MCF 10A (cell line): ENCODE measurements at regions not wholly inside any gene's neighbourhood (a gene's known extent, or its start where the extent isn't known, plus 50 kb on each side); places are given as distances from the start of the nearest gene placed in this dataset.

Experiments used
- BruUV-seq: library from RNA; stranded (reverse); fragments of 400-500 nt; replicated peaks from 2 replicates; lab custom pipeline; 2021; lab: Mats Ljungman, UMichigan
- CTCF ChIA-PET: fragments of 300-600 bp; sonication (Branson Sonifier 250); formaldehyde crosslinking; extraction: SDS; loops from one replicate; lab custom pipeline; 2021; ENCODE audit warnings: antibody characterized with exemption, inconsistent platforms; lab: Yijun Ruan, JAX
- POLR2A ChIA-PET: fragments of 300-600, 350-650 bp; sonication (Branson Sonifier 250); formaldehyde crosslinking; extraction: SDS; loops from one replicate; lab custom pipeline; 2020; ENCODE audit warnings: antibody characterized with exemption, inconsistent platforms; lab: Yijun Ruan, JAX
- DNase-seq: peaks from one replicate; pipeline ENCODE4 v3.0.0-alpha.2; 2018; ENCODE audit not compliant: unreplicated experiment
- H3K27ac Mint-ChIP-seq: one replicate; pipeline ENCODE4 v1.8.0; 2022; ENCODE audit warnings: mild to moderate bottlenecking, low read depth, mixed read lengths; ENCODE audit not compliant: unreplicated experiment
- H3K27me3 Mint-ChIP-seq: one replicate; pipeline ENCODE4 v1.8.0; 2022; ENCODE audit warnings: mixed read lengths; ENCODE audit not compliant: insufficient read depth, unreplicated experiment
- H3K36me3 Mint-ChIP-seq: one replicate; pipeline ENCODE4 v1.8.0; 2022; ENCODE audit warnings: mild to moderate bottlenecking, moderate library complexity, mixed read lengths; ENCODE audit not compliant: insufficient read depth, unreplicated experiment
- H3K4me1 Mint-ChIP-seq: one replicate; pipeline ENCODE4 v1.8.0; 2022; ENCODE audit warnings: mixed read lengths; ENCODE audit not compliant: insufficient read depth, unreplicated experiment
- H3K4me3 Mint-ChIP-seq: one replicate; pipeline ENCODE4 v1.8.0; 2022; ENCODE audit warnings: mild to moderate bottlenecking, moderate library complexity, mixed read lengths; ENCODE audit not compliant: unreplicated experiment
- H3K9me3 Mint-ChIP-seq: one replicate; pipeline ENCODE4 v1.8.0; 2022; ENCODE audit warnings: mixed read lengths; ENCODE audit not compliant: unreplicated experiment
- intact Hi-C: fragments of 100-400 bp; cut with micrococcal nuclease; formaldehyde crosslinking; loops from 2 replicates; pipeline ENCODE4 v1.14.1; 2022
- TF ChIP-seq, protein P1 (sequence below): fragments of 200-600 bp; IDR thresholded peaks from one replicate; pipeline ENCODE4 v1.8.0; 2022; ENCODE audit warnings: antibody characterized with exemption, mild to moderate bottlenecking; ENCODE audit not compliant: unreplicated experiment

GRCh38 chr9:1776668-1777067 is 238.5 kb upstream of the SMARCA2 start:
- Mint-ChIP-seq H3K4me1 (no peaks in the 10 kb centered on the region), H3K9me3 (no peaks in the 10 kb centered on the region), H3K4me3 (no peak overlapping the region), H3K36me3 (no peaks in the 10 kb centered on the region), H3K27ac (no peak overlapping the region), H3K27me3 (peaks cover 10% of the 10 kb centered on the region)
- TF ChIP-seq, protein P1, sequence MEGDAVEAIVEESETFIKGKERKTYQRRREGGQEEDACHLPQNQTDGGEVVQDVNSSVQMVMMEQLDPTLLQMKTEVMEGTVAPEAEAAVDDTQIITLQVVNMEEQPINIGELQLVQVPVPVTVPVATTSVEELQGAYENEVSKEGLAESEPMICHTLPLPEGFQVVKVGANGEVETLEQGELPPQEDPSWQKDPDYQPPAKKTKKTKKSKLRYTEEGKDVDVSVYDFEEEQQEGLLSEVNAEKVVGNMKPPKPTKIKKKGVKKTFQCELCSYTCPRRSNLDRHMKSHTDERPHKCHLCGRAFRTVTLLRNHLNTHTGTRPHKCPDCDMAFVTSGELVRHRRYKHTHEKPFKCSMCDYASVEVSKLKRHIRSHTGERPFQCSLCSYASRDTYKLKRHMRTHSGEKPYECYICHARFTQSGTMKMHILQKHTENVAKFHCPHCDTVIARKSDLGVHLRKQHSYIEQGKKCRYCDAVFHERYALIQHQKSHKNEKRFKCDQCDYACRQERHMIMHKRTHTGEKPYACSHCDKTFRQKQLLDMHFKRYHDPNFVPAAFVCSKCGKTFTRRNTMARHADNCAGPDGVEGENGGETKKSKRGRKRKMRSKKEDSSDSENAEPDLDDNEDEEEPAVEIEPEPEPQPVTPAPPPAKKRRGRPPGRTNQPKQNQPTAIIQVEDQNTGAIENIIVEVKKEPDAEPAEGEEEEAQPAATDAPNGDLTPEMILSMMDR, result no peak
- intact Hi-C loops, result no loop called here
- ChIA-PET POLR2A (no interaction called here), CTCF (no interaction called here)
- no TSS peak for BruUV-seq
- no peak for DNase-seq

- H3K9me3 Mint-ChIP-seq, result peaks cover 8% of the 10 kb centered on the region
- BruUV-seq, result no TSS peak
- no peak overlapping the region for H3K4me3 Mint-ChIP-seq
- intact Hi-C loops, result no loop called here
- no peaks in the 10 kb centered on the region for H3K4me1 Mint-ChIP-seq
- no peak for DNase-seq
- H3K36me3 Mint-ChIP-seq, result no peaks in the 10 kb centered on the region
- POLR2A ChIA-PET, result no interaction called here
- TF ChIP-seq, protein P1, result no peak
- CTCF ChIA-PET, result no interaction called here
- peaks cover 47% of the 10 kb centered on the region for H3K27me3 Mint-ChIP-seq
- H3K27ac Mint-ChIP-seq, result no peak overlapping the region
Measured at GRCh38 chr9:1791191-1791590, 224.0 kb upstream of the SMARCA2 start.

GRCh38 chr9:1794547-1795270 is 220.4 kb upstream of the SMARCA2 start:
- TF ChIP-seq, protein P1, result no peak
- Mint-ChIP-seq H3K9me3 (peaks cover 8% of the 10 kb centered on the region), H3K36me3 (no peaks in the 10 kb centered on the region), H3K27me3 (peaks cover 41% of the 10 kb centered on the region), H3K27ac (no peak overlapping the region), H3K4me1 (no peaks in the 10 kb centered on the region), H3K4me3 (no peak overlapping the region)
- DNase-seq, result no peak
- intact Hi-C loops, result no loop called here
- no TSS peak for BruUV-seq
- ChIA-PET CTCF (interaction anchor here (1.0 to 1.7 kb wide), 2 partner anchors 62 to 538 kb away, joined by 3 read pairs; no protein-coding TSS in a partner anchor), POLR2A (interaction anchor here (0.6 kb wide), 1 partner anchor 223 kb away, joined by 3 read pairs; no protein-coding TSS in a partner anchor)

DNA sequence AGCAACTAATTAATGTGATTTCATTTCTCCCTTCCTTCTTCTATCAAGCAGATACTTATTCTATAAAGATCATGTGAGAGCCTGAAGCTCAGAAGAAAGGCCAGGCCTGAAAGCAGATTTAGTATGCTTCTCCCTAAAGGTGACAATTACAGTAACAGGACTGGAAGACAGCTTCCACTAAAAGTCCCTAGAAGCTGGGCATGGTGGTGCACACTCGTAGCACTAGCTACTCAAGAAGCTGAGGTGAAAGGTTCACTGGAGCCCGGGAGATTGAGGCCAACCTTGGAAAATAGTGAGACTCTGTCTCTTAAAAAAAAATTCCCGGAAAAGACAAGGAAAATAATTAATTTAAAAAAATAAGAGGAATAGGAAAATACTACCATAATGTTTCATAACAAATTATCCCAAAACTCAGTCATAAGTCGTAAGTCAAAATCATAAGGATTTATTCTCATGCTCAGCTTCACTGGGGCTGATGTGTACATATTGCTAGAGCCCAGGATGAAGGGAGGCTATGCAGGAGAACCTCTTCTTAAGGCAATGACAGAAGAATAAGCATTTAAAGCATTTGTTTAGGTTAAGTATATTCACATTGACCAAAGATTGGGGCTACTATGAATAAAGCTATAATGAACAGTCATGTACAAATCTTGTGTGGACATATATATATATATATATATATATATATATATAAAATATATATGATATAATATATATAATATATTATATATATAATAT is 210.8 kb upstream of the SMARCA2 start:
- CTCF ChIA-PET, result no interaction called here
- no TSS peak for BruUV-seq
- Mint-ChIP-seq H3K9me3 (no peaks in the 10 kb centered on the region), H3K27me3 (no peaks in the 10 kb centered on the region), H3K36me3 (no peaks in the 10 kb centered on the region), H3K4me1 (no peaks in the 10 kb centered on the region), H3K4me3 (no peak overlapping the region), H3K27ac (no peak overlapping the region)
- DNase-seq, result no peak
- intact Hi-C loops, result no loop called here
- POLR2A ChIA-PET, result no interaction called here
- TF ChIP-seq, protein P1, result no peak
